ENCODE measurements at regions not wholly inside any gene's neighbourhood (a gene's known extent, or its start where the extent isn't known, plus 50 kb on each side); places are given as distances from the start of the nearest gene placed in this dataset.

DNA sequence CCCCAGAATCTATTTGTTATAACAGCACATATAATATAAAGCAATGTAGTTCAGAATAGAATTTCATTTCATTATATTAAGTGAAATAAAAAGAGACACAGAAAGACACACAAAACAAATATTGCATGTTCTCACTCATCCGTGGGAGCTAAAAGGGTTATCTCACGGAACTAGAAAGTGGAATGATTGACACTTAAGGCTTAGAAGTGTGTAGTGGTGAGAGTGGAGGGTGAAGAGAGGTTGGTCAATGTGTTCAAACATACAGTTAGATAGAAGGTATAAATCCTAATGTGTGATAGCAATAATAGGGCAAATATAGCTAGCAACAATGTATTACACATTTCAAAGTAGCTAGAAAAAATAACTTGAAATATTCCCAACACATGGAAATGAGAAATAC, 1001.7 kb upstream of the TMPRSS15 start:
- no peak overlapping the region for H3K9ac ChIP-seq
- H2AFZ ChIP-seq, result no peak overlapping the region
- H3K27me3 ChIP-seq (ENCODE audit: control insufficient read depth, insufficient read depth, low read length), result no peaks in the 10 kb centered on the region
- no peak overlapping the region for H3K27ac ChIP-seq
- no peaks in the 10 kb centered on the region for H3K4me1 ChIP-seq
- no peak overlapping the region for H3K4me3 ChIP-seq (ENCODE audit: low read depth, low read length)
- no peak overlapping the region for H3K4me2 ChIP-seq (ENCODE audit: low read length)
- H3K9me3 ChIP-seq (ENCODE audit: control insufficient read depth, low read length), result no peaks in the 10 kb centered on the region
- no peaks in the 10 kb centered on the region for H3K36me3 ChIP-seq (ENCODE audit: control insufficient read depth, insufficient read depth, low read length)
- TF ChIP-seq, protein P1, sequence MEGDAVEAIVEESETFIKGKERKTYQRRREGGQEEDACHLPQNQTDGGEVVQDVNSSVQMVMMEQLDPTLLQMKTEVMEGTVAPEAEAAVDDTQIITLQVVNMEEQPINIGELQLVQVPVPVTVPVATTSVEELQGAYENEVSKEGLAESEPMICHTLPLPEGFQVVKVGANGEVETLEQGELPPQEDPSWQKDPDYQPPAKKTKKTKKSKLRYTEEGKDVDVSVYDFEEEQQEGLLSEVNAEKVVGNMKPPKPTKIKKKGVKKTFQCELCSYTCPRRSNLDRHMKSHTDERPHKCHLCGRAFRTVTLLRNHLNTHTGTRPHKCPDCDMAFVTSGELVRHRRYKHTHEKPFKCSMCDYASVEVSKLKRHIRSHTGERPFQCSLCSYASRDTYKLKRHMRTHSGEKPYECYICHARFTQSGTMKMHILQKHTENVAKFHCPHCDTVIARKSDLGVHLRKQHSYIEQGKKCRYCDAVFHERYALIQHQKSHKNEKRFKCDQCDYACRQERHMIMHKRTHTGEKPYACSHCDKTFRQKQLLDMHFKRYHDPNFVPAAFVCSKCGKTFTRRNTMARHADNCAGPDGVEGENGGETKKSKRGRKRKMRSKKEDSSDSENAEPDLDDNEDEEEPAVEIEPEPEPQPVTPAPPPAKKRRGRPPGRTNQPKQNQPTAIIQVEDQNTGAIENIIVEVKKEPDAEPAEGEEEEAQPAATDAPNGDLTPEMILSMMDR (IDR thresholded peaks at IDR 0.05), result no peak
- H3K79me2 ChIP-seq, result no peaks in the 10 kb centered on the region

DNA sequence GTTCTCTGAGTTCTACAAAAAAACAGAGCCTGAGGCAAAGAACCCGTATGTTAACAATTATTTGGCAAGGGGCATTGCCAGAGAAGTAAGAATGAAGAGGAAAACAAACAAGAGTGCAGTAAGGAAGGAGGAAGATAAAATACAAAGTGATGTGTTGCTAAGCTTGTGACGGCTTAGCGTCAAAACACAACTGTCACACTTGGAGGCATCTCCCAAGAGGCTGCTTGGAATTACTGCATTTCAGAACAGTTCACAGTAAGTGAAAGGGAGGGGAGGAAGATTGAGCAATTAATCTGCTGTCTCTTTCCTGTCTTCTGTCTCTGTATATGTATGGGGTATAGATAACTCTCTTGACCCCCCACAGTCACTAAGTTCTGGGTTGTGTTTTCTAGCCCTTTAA, 1017.0 kb upstream of the TMPRSS15 start:
- no peak overlapping the region for H3K4me3 ChIP-seq (ENCODE audit: low read depth, low read length)
- no peaks in the 10 kb centered on the region for H3K36me3 ChIP-seq (ENCODE audit: control insufficient read depth, insufficient read depth, low read length)
- H3K4me2 ChIP-seq (ENCODE audit: low read length), result no peak overlapping the region
- H3K9me3 ChIP-seq (ENCODE audit: control insufficient read depth, low read length), result no peaks in the 10 kb centered on the region
- H3K79me2 ChIP-seq, result no peaks in the 10 kb centered on the region
- H3K9ac ChIP-seq, result no peak overlapping the region
- no peak overlapping the region for H2AFZ ChIP-seq
- H3K27me3 ChIP-seq (ENCODE audit: control insufficient read depth, insufficient read depth, low read length), result no peaks in the 10 kb centered on the region
- no peaks in the 10 kb centered on the region for H3K4me1 ChIP-seq
- H3K27ac ChIP-seq, result no peak overlapping the region
- TF ChIP-seq, protein P1 (IDR thresholded peaks at IDR 0.05), result no peak

DNA sequence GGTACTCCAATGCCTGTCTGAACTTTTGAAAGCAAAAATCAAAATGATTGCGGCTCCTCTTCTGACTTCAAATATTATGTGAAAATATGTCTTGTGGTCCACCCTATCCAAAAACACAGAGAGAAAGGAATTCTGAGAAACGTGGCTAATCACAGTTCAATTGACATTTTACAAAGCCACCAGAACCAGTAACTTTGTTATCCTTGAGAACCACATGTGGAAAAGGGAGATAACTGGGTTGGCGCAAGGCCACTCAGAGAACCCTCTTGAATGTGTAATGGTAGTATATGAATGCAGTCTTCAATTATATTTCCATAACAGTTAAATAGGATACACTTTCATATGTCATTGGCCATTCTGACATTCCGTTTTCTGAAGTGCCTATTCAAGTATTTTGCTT, 1030.0 kb upstream of the TMPRSS15 start:
- Histone ChIP-seq H3K4me1 (no peaks in the 10 kb centered on the region), H3K27me3 (ENCODE audit: control insufficient read depth, insufficient read depth, low read length) (no peaks in the 10 kb centered on the region), H3K4me2 (ENCODE audit: low read length) (no peak overlapping the region), H2AFZ (no peak overlapping the region), H3K36me3 (ENCODE audit: control insufficient read depth, insufficient read depth, low read length) (no peaks in the 10 kb centered on the region), H3K9ac (no peak overlapping the region), H3K79me2 (no peaks in the 10 kb centered on the region), H3K27ac (no peak overlapping the region), H3K9me3 (ENCODE audit: control insufficient read depth, low read length) (no peaks in the 10 kb centered on the region), H3K4me3 (ENCODE audit: low read depth, low read length) (no peak overlapping the region)
- TF ChIP-seq, protein P1 (IDR thresholded peaks at IDR 0.05), result no peak

GRCh38 chr21:19440792-19441655, 1037.4 kb upstream of the TMPRSS15 start:
- H3K79me2 ChIP-seq, result no peaks in the 10 kb centered on the region
- H2AFZ ChIP-seq, result no peak overlapping the region
- H3K9me3 ChIP-seq (ENCODE audit: control insufficient read depth, low read length), result no peaks in the 10 kb centered on the region
- TF ChIP-seq, protein P1 (IDR thresholded peaks at IDR 0.05), result no peak
- no peaks in the 10 kb centered on the region for H3K27me3 ChIP-seq (ENCODE audit: control insufficient read depth, insufficient read depth, low read length)
- no peak overlapping the region for H3K27ac ChIP-seq
- H3K4me2 ChIP-seq (ENCODE audit: low read length), result no peak overlapping the region
- no peaks in the 10 kb centered on the region for H3K4me1 ChIP-seq
- H3K36me3 ChIP-seq (ENCODE audit: control insufficient read depth, insufficient read depth, low read length), result no peaks in the 10 kb centered on the region
- H3K9ac ChIP-seq, result no peak overlapping the region
- no peak overlapping the region for H3K4me3 ChIP-seq (ENCODE audit: low read depth, low read length)

GRCh38 chr21:19458295-19458694, 1054.7 kb upstream of the TMPRSS15 start:
- H3K4me3 ChIP-seq (ENCODE audit: low read depth, low read length), result no peak overlapping the region
- no peaks in the 10 kb centered on the region for H3K36me3 ChIP-seq (ENCODE audit: control insufficient read depth, insufficient read depth, low read length)
- H3K27me3 ChIP-seq (ENCODE audit: control insufficient read depth, insufficient read depth, low read length), result no peaks in the 10 kb centered on the region
- H3K4me2 ChIP-seq (ENCODE audit: low read length), result no peak overlapping the region
- H3K4me1 ChIP-seq, result no peaks in the 10 kb centered on the region
- H3K9me3 ChIP-seq (ENCODE audit: control insufficient read depth, low read length), result no peaks in the 10 kb centered on the region
- no peak overlapping the region for H3K27ac ChIP-seq
- TF ChIP-seq, protein P1 (IDR thresholded peaks at IDR 0.05), result no peak
- H3K9ac ChIP-seq, result no peak overlapping the region
- H3K79me2 ChIP-seq, result no peaks in the 10 kb centered on the region
- H2AFZ ChIP-seq, result no peak overlapping the region
